PFSK-1 (cell line): ENCODE measurements at regions not wholly inside any gene's neighbourhood (a gene's known extent, or its start where the extent isn't known, plus 50 kb on each side); places are given as distances from the start of the nearest gene placed in this dataset.

Source experiments
- FOXP2 ChIP-seq: optimal IDR thresholded peaks from 2 replicates; pipeline ENCODE3; 2011; ENCODE audit warnings: borderline replicate concordance, control low read depth, inconsistent platforms; ENCODE audit not compliant: insufficient read depth; ENCODE audit errors: extremely low read length, extremely low read depth
- POLR2AphosphoS5 ChIP-seq: IDR thresholded peaks from 2 replicates; pipeline ENCODE4 v1.6.1; 2012; ENCODE audit warnings: low read depth, mild to moderate bottlenecking, control low read depth, low read length, moderate library complexity
- SIN3A ChIP-seq: IDR thresholded peaks from 2 replicates; pipeline ENCODE4 v1.6.1; 2012; ENCODE audit warnings: mild to moderate bottlenecking, low read length, moderate library complexity, borderline replicate concordance; ENCODE audit not compliant: insufficient read depth
- TAF1 ChIP-seq: IDR thresholded peaks from 2 replicates; pipeline ENCODE4 v1.6.1; 2012; ENCODE audit warnings: low read length, control low read depth, borderline replicate concordance; ENCODE audit not compliant: insufficient read depth
- TF ChIP-seq, protein P1 (sequence below), 2 experiments: IDR thresholded peaks; 2 replicates each; pipeline versions ENCODE4 v1.6.1 to v1.8.0; 2011 to 2012; ENCODE audit warnings: low read depth in 2 of 2, low read length in 2 of 2, control low read depth in 1 of 2, inconsistent platforms in 1 of 2, mild to moderate bottlenecking in 1 of 2, moderate library complexity in 1 of 2; ENCODE audit not compliant: insufficient read depth in 1 of 2

DNA sequence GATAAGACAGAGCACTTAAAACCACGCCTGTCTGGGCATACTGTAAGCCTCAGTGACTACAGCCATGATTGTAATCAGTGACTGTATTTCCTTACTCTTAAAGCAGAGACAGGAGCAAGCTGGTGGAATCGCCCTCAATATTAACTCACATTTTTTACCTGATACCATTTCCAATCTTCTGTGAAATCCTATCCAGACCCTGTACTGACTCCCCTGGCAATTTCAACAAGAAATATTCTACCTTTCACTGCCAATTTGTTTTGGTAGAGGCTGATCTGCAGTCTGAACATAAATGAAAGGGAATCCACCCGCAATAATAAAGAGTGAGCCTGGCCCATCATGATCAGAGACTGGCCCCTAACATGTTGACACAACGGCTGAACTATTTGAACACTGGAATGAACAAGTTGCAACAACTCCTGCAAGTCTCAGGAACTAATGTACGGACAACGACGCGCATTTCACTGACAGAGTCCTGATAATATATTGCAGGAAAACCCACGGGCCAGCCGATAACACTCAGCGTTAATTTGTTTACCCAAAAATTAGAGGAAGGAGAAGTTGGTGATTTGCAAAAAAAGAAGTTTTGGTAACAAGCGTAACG is 195.5 kb upstream of the BTG1 start:
- TF ChIP-seq, protein P1, sequence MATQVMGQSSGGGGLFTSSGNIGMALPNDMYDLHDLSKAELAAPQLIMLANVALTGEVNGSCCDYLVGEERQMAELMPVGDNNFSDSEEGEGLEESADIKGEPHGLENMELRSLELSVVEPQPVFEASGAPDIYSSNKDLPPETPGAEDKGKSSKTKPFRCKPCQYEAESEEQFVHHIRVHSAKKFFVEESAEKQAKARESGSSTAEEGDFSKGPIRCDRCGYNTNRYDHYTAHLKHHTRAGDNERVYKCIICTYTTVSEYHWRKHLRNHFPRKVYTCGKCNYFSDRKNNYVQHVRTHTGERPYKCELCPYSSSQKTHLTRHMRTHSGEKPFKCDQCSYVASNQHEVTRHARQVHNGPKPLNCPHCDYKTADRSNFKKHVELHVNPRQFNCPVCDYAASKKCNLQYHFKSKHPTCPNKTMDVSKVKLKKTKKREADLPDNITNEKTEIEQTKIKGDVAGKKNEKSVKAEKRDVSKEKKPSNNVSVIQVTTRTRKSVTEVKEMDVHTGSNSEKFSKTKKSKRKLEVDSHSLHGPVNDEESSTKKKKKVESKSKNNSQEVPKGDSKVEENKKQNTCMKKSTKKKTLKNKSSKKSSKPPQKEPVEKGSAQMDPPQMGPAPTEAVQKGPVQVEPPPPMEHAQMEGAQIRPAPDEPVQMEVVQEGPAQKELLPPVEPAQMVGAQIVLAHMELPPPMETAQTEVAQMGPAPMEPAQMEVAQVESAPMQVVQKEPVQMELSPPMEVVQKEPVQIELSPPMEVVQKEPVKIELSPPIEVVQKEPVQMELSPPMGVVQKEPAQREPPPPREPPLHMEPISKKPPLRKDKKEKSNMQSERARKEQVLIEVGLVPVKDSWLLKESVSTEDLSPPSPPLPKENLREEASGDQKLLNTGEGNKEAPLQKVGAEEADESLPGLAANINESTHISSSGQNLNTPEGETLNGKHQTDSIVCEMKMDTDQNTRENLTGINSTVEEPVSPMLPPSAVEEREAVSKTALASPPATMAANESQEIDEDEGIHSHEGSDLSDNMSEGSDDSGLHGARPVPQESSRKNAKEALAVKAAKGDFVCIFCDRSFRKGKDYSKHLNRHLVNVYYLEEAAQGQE (IDR thresholded peaks at IDR 0.05; ENCODE audit: insufficient read depth in 1 of 2, low read depth in 2 of 2, low read length in 2 of 2), result no peak
- no peak for TF ChIP-seq FOXP2
- TF ChIP-seq SIN3A, result no peak
- no peak for TF ChIP-seq POLR2AphosphoS5
- TF ChIP-seq TAF1, result no peak

DNA sequence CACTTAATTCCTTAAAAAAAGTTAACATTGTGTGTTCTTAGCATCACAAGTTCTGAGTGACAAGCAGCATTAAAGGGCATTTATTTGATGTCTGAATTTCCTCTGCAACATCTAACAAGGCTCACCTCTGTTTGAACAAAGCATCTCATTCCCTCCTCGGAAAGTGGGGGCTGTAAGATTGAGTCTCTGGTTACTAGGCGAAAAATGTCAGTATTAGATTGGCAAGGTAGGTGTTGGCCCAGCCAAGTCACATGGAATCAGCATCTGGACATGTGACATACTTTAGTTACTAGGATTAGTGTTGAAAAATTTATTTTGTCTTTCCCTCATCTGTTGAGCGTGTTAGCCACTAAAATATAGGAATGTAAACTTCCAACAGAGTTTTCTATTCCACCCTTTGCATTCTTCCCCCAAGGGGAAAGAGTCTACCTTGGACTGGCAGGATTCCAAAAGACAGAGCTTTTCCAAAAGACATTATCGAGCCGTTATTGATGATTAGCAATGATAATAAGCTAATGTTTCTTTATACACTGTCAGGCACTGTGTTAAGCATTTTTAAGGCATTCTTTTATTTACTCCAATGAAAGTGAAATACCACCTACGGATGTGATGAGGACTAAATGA is 194.9 kb upstream of the BTG1 start:
- TF ChIP-seq SIN3A, result no peak
- no peak for TF ChIP-seq TAF1
- TF ChIP-seq POLR2AphosphoS5, result no peak
- no peak for TF ChIP-seq FOXP2
- TF ChIP-seq, protein P1 (IDR thresholded peaks at IDR 0.05; ENCODE audit: insufficient read depth in 1 of 2, low read depth in 2 of 2, low read length in 2 of 2), result no peak

DNA sequence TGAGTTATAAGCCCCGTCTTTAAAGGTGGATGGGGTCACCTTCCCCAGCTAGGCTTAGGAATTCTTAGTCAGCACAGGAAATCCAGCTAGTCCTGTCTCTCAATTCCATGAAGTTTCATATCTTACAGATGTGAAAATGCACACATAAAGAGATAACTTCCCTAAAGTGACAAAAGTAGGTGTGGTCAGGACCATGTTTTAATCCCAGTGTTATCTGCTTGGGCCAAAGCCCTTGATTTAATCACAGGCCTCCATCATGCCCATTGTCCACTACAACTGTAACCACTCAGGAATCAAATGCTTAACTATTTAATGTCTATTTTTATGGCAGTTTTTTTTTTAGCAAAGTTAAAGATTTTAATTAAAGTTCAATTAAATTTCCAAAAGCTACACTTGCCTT is 194.4 kb upstream of the BTG1 start:
- TF ChIP-seq, protein P1 (IDR thresholded peaks at IDR 0.05; ENCODE audit: insufficient read depth in 1 of 2, low read depth in 2 of 2, low read length in 2 of 2), result no peak
- no peak for TF ChIP-seq FOXP2
- no peak for TF ChIP-seq TAF1
- no peak for TF ChIP-seq POLR2AphosphoS5
- TF ChIP-seq SIN3A, result no peak

DNA sequence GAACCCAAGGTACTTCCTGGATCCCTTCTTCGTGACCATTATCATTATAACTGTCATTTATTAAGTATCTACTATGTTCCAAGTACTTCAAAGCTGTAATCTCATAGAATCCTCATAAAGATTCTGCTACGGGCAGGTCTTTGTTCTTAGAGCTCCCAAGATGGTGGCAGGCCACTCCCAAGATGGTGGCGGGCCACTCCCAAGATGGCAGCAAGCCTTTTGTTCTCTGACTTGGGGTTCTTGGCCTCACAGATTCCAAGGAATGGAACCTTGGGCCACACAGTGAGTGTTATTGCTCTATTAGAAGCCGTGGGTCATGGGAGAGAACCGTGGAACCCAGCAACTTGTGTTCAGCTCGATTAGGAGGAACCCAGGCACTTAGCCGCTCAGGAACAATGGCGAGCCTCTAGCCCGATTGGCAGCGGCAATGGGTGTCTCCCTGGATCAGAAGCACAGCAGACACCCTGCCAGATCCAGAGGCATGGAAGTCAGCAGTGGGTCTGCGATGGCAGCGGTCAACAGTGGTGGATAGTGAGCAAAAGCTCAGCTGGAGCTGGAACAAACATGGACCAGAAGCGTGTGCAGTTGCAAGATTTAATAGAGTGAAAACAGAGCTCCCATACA is 193.7 kb upstream of the BTG1 start:
- no peak for TF ChIP-seq SIN3A
- TF ChIP-seq, protein P1 (IDR thresholded peaks at IDR 0.05; ENCODE audit: insufficient read depth in 1 of 2, low read depth in 2 of 2, low read length in 2 of 2), result no peak
- no peak for TF ChIP-seq POLR2AphosphoS5
- TF ChIP-seq TAF1, result no peak
- TF ChIP-seq FOXP2, result no peak
